IMR-90 (cell line): ENCODE measurements at regions not wholly inside any gene's neighbourhood (a gene's known extent, or its start where the extent isn't known, plus 50 kb on each side); places are given as distances from the start of the nearest gene placed in this dataset.

Experiments used
- ATAC-seq: fragments of 200-7000 bp; cut with Tn5 transposase; 2 replicates; pipeline ENCODE4 v1.9.1; 2020; ENCODE audit warnings: low read depth, mild to moderate bottlenecking, moderate library complexity
- BruUV-seq: library from RNA; stranded (reverse); fragments of 400-500 nt; replicated peaks from 2 replicates; lab custom pipeline; 2021; lab: Mats Ljungman, UMichigan
- CTCF ChIA-PET: fragments of 300-600 bp; formaldehyde crosslinking; extraction: SDS; loops from one replicate; lab custom pipeline; 2021; ENCODE audit warnings: antibody characterized with exemption; lab: Yijun Ruan, JAX
- POLR2A ChIA-PET: fragments of 300-600 bp; sonication (Branson Sonifier 250); formaldehyde crosslinking; loops from one replicate; lab custom pipeline; 2022; ENCODE audit warnings: antibody characterized with exemption; ENCODE audit not compliant: unreplicated experiment; lab: Charles Lee
- DNase-seq: peaks from one replicate; pipeline ENCODE4 v3.0.0; 2013
- H2AFZ ChIP-seq: replicated peaks from 2 replicates; pipeline ENCODE3; 2013; ENCODE audit warnings: low read length, mild to moderate bottlenecking; ENCODE audit not compliant: poor library complexity
- H2AK5ac ChIP-seq: 2 replicates; pipeline ENCODE4 v1.6.1; 2013; ENCODE audit warnings: low read depth, low read length, inconsistent platforms
- H2AK9ac ChIP-seq: replicated peaks from 2 replicates; pipeline ENCODE3; 2013; ENCODE audit warnings: mild to moderate bottlenecking, low read depth, low read length, moderate library complexity; ENCODE audit not compliant: poor library complexity
- H2BK120ac ChIP-seq: 2 replicates; pipeline ENCODE4 v1.6.1; 2013; ENCODE audit warnings: low read depth, low read length, inconsistent platforms
- H2BK15ac ChIP-seq: 3 replicates; pipeline ENCODE4 v1.6.1; 2013; ENCODE audit warnings: low read depth, low read length, inconsistent platforms
- H2BK20ac ChIP-seq: 2 replicates; pipeline ENCODE4 v1.6.1; 2013; ENCODE audit warnings: low read depth, mild to moderate bottlenecking, inconsistent platforms, low read length, moderate library complexity
- H2BK5ac ChIP-seq: 2 replicates; pipeline ENCODE4 v1.6.1; 2013; ENCODE audit warnings: mild to moderate bottlenecking, low read depth, low read length, inconsistent platforms; ENCODE audit not compliant: poor library complexity, severe bottlenecking
- H3K14ac ChIP-seq: replicated peaks from 2 replicates; pipeline ENCODE4 v1.6.1; 2013; ENCODE audit warnings: low read depth, low read length, inconsistent platforms
- H3K18ac ChIP-seq: 2 replicates; pipeline ENCODE4 v1.6.1; 2013; ENCODE audit warnings: low read depth, low read length, control low read depth
- H3K23ac ChIP-seq: 2 replicates; pipeline ENCODE4 v1.6.1; 2013; ENCODE audit warnings: low read depth, low read length, inconsistent platforms
- H3K27ac ChIP-seq: 2 replicates; pipeline ENCODE4 v1.5.1; 2013; ENCODE audit warnings: mild to moderate bottlenecking, control low read depth, low read length; ENCODE audit not compliant: insufficient read depth
- H3K27me3 ChIP-seq: 2 replicates; pipeline ENCODE4 v1.6.1; 2013; ENCODE audit warnings: low read length; ENCODE audit not compliant: control insufficient read depth, insufficient read depth
- H3K36me3 ChIP-seq: 2 replicates; pipeline ENCODE4 v1.6.1; 2013; ENCODE audit warnings: low read length, mixed read lengths; ENCODE audit not compliant: control insufficient read depth, insufficient read depth
- H3K4ac ChIP-seq: 2 replicates; pipeline ENCODE4 v1.6.1; 2013; ENCODE audit warnings: low read depth, low read length, inconsistent platforms
- H3K4me1 ChIP-seq: 2 replicates; pipeline ENCODE4 v1.6.1; 2013; ENCODE audit warnings: low read length, mixed read lengths; ENCODE audit not compliant: control insufficient read depth, insufficient read depth
- H3K4me2 ChIP-seq: 2 replicates; pipeline ENCODE4 v1.6.1; 2013; ENCODE audit warnings: low read depth, mild to moderate bottlenecking, control low read depth, low read length, moderate library complexity
- H3K4me3 ChIP-seq: 2 replicates; pipeline ENCODE4 v1.5.1; 2013; ENCODE audit warnings: low read depth, mild to moderate bottlenecking, control low read depth, low read length, moderate library complexity; ENCODE audit not compliant: insufficient read depth
- H3K56ac ChIP-seq: 2 replicates; pipeline ENCODE4 v1.6.1; 2013; ENCODE audit warnings: low read length, inconsistent platforms; ENCODE audit not compliant: insufficient read depth; ENCODE audit errors: extremely low read depth
- H3K79me1 ChIP-seq, 2 experiments: 2 replicates each; pipeline ENCODE4 v1.6.1; 2013; ENCODE audit warnings: low read length in 2 of 2, inconsistent platforms in 1 of 2, low read depth in 1 of 2
- H3K9ac ChIP-seq: 2 replicates; pipeline ENCODE4 v1.6.1; 2013; ENCODE audit warnings: low read depth, low read length, control low read depth
- H3K9me1 ChIP-seq: 2 replicates; pipeline ENCODE4 v1.6.1; 2013; ENCODE audit warnings: low read length, inconsistent platforms; ENCODE audit not compliant: insufficient read depth
- H3K9me3 ChIP-seq: 2 replicates; pipeline ENCODE4 v1.6.1; 2013; ENCODE audit warnings: low read length; ENCODE audit not compliant: control insufficient read depth, insufficient read depth
- H4K20me1 ChIP-seq: 2 replicates; pipeline ENCODE4 v1.6.1; 2013; ENCODE audit warnings: low read length, inconsistent platforms; ENCODE audit not compliant: insufficient read depth
- H4K5ac ChIP-seq: 2 replicates; pipeline ENCODE4 v1.6.1; 2013; ENCODE audit warnings: mild to moderate bottlenecking, low read depth, low read length, control low read depth
- H4K8ac ChIP-seq, 2 experiments: 2 replicates each; pipeline ENCODE4 v1.6.1; 2013; ENCODE audit warnings: low read depth in 2 of 2, low read length in 2 of 2, control low read depth in 1 of 2, inconsistent platforms in 1 of 2
- H4K91ac ChIP-seq: 2 replicates; pipeline ENCODE4 v1.6.1; 2013; ENCODE audit warnings: low read depth, low read length, inconsistent platforms; ENCODE audit not compliant: insufficient read depth
- CHD1 ChIP-seq: IDR thresholded peaks from 2 replicates; pipeline ENCODE4 v1.6.1; 2012; ENCODE audit warnings: low read depth, low read length, improper control_type of control experiment
- ELK1 ChIP-seq: fragments of 150-350 bp; IDR thresholded peaks from 2 replicates; pipeline ENCODE4 v1.6.1; 2016; ENCODE audit warnings: low read depth, mild to moderate bottlenecking, low read length, moderate library complexity, borderline replicate concordance
- WGBS, 2 experiments: methylation state at CpG; one replicate each; pipeline versions ENCODE4 v1.1.5 to v1.1.7; 2013; ENCODE audit warnings: missing lambda C conversion rate in 2 of 2; ENCODE audit not compliant: insufficient read length in 1 of 2; ENCODE audit errors: extremely low coverage in 2 of 2; 5-methylcytosine and 5-hydroxymethylcytosine counted together
- dilution Hi-C: fragments of 300-500 bp; cut with HindIII; formaldehyde crosslinking; loops from one replicate; pipeline ENCODE4 v1.14.3; 2018; ENCODE audit warnings: low sequenced_read_pairs; ENCODE audit not compliant: unreplicated experiment
- in situ Hi-C: fragments of 300-500 bp; cut with MboI; formaldehyde crosslinking; loops from 3 replicates; pipeline ENCODE4 v1.14.3; 2019; ENCODE audit warnings: low sequenced_read_pairs, inconsistent platforms, mixed read lengths
- intact Hi-C: fragments of 100-400 bp; cut with micrococcal nuclease; formaldehyde crosslinking; loops from 2 replicates; pipeline ENCODE4 v1.10.0; 2022
- TF ChIP-seq, protein P1 (sequence below): fragments of 150-350 bp; IDR thresholded peaks from 2 replicates; pipeline ENCODE4 v1.6.1; 2017; ENCODE audit warnings: mild to moderate bottlenecking, antibody characterized with exemption, low read length, low read depth

- no peaks in the 10 kb centered on the region for H3K79me1 ChIP-seq
- no peak overlapping the region for H2AK5ac ChIP-seq
- no peak overlapping the region for H2BK15ac ChIP-seq
- ChIA-PET CTCF (no interaction called here), POLR2A (no interaction called here)
- H4K91ac ChIP-seq: no peak overlapping the region
- no peak for DNase-seq
- no peak overlapping the region for H3K9ac ChIP-seq
- H3K56ac ChIP-seq: no peak overlapping the region
- no peak overlapping the region for H2AFZ ChIP-seq
- no peak overlapping the region for H3K14ac ChIP-seq
- H3K27me3 ChIP-seq: no peaks in the 10 kb centered on the region
- dilution Hi-C loops (no loop called here), intact Hi-C loops (no loop called here), in situ Hi-C loops (no loop called here)
- no peak overlapping the region for H4K8ac ChIP-seq
- no peak for ATAC-seq
- H2AK9ac ChIP-seq: no peak overlapping the region
- no peak overlapping the region for H3K4me3 ChIP-seq
- H3K23ac ChIP-seq: no peak overlapping the region
- no peak overlapping the region for H2BK20ac ChIP-seq
- H3K4me2 ChIP-seq: no peak overlapping the region
- no peaks in the 10 kb centered on the region for H3K4me1 ChIP-seq
- no peak overlapping the region for H2BK5ac ChIP-seq
- H3K9me1 ChIP-seq: no peaks in the 10 kb centered on the region
- H3K9me3 ChIP-seq: peaks cover 7% of the 10 kb centered on the region
- no peak overlapping the region for H3K18ac ChIP-seq
- BruUV-seq: no TSS peak
- H3K4ac ChIP-seq: no peak overlapping the region
- H3K36me3 ChIP-seq: no peaks in the 10 kb centered on the region
- no peak overlapping the region for H2BK120ac ChIP-seq
- TF ChIP-seq CHD1: no peak
- no peak for TF ChIP-seq ELK1
- TF ChIP-seq, protein P1, sequence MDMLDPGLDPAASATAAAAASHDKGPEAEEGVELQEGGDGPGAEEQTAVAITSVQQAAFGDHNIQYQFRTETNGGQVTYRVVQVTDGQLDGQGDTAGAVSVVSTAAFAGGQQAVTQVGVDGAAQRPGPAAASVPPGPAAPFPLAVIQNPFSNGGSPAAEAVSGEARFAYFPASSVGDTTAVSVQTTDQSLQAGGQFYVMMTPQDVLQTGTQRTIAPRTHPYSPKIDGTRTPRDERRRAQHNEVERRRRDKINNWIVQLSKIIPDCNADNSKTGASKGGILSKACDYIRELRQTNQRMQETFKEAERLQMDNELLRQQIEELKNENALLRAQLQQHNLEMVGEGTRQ: no peak
- H3K27ac ChIP-seq: no peak overlapping the region
- H4K20me1 ChIP-seq: no peaks in the 10 kb centered on the region
- WGBS, 2 experiments: no CpG with 5 or more reads among the region's 1 CpG
- H4K5ac ChIP-seq: no peak overlapping the region
Observed at GRCh38 chr2:35301369-35301768, 1054.2 kb upstream of the CRIM1 start.
